Pancreas (tissue), 10 donors: ENCODE measurements at regions not wholly inside any gene's neighbourhood (a gene's known extent, or its start where the extent isn't known, plus 50 kb on each side); places are given as distances from the start of the nearest gene placed in this dataset.
"Not testable (repeated sequence)": the region's sequence is repeated elsewhere in the genome, so short reads cannot be mapped to it uniquely, and the experiment has no call there.

Experiments
- ATAC-seq, 4 donors: fragments of 200-7000 bp; cut with Tn5 transposase; one replicate each; pipeline versions ENCODE4 v1.8.0 to v1.9.1; 2020; ENCODE audit warnings: mild to moderate bottlenecking in 4 of 4, moderate library complexity in 4 of 4
- DNase-seq, 6 donors: peaks; one replicate each; pipeline ENCODE4 v3.0.0-alpha.2; 2020
- FAIRE-seq: peaks from 2 replicates; lab custom pipeline; 2012; peaks lifted over from hg19 to GRCh38; lab: Jason Lieb, UNC
- H3K27ac ChIP-seq, 4 donors: fragments of 200-600 bp; sonication (generic); 1 replicate in 3 of 4; 2 replicates in 1 of 4; pipeline versions ENCODE4 v1.5.0 to v1.8.0; 2020
- H3K27me3 ChIP-seq, 4 donors: fragments of 200-600 bp; one replicate each; pipeline ENCODE4 v1.8.0; 2021
- H3K36me3 ChIP-seq, 3 donors: fragments of 200-600 bp; sonication (generic) in 1 of 3; one replicate each; pipeline versions ENCODE4 v1.5.0 to v1.8.0; 2020 to 2021
- H3K4me1 ChIP-seq, 3 donors: fragments of 200-600 bp; one replicate each; pipeline ENCODE4 v1.8.0; 2021
- H3K4me3 ChIP-seq, 4 donors: fragments of 200-600 bp; sonication (generic) in 2 of 4; one replicate each; pipeline versions ENCODE4 v1.5.0 to v1.8.0; 2020 to 2021
- H3K9me3 ChIP-seq, 4 donors: fragments of 200-600 bp; one replicate each; pipeline ENCODE4 v1.8.0; 2021
- whole genome bisulfite sequencing, 2 donors: extraction: QIAGEN DNeasy Blood & Tissue Kit; methylation state at CpG; one replicate each; pipeline ENCODE4 v1.1.7; 2013; 5-methylcytosine and 5-hydroxymethylcytosine counted together
- intact Hi-C, 3 donors: fragments of 100-400 bp; cut with DNase I; formaldehyde crosslinking; loops; one replicate each; pipeline versions ENCODE4 v1.11.1 to v1.14.2; 2022
- TF ChIP-seq, protein P1 (sequence below), 4 donors: fragments of 200-600 bp; sonication (generic) in 3 of 4; IDR thresholded peaks; one replicate each; pipeline versions ENCODE4 v1.5.0 to v1.8.0; 2021; ENCODE audit warnings: antibody characterized with exemption in 4 of 4
- donor health status: healthy with polysubstance abuse.
- donor health status: DM: no; HTN: no; CAD: no; lungs with moderate emphysema.
- donor health status: DM: no; HTN: no; CAD: no.
- donor health status: control.
- donor health status: control.
- donor health status: Bipolar disorder and iron deficiency.
- donor health status: DM: yes; HTN: yes; CAD: no.
- donor health status: DM: no; HTN: no; CAD: no.
- donor health status: DM: no; HTN: no; CAD: no.
- donor health status: DM: yes; HTN: yes; CAD: no.

DNA sequence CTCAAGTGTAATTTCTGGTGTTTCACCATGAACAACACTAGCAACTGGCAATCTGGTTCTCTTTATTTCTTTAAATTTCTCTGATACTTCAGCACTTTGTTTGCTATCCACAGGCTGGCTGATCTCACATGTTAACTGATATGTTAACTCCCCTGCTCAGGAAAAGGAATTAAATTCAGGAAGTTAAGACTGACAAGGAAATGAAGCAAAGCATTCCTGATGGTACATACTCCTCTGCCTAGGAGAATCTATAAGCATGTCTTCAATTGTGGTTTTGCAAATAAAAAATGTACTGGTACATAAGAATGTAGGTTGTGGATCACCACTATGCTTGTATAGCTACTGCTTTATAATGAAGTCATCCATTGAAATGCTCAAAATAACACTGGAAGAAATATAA is 1119.2 kb upstream of the INTU start:
- DNase-seq (no peak), ATAC-seq (no peak), FAIRE-seq (no peak)
- TF ChIP-seq, protein P1, sequence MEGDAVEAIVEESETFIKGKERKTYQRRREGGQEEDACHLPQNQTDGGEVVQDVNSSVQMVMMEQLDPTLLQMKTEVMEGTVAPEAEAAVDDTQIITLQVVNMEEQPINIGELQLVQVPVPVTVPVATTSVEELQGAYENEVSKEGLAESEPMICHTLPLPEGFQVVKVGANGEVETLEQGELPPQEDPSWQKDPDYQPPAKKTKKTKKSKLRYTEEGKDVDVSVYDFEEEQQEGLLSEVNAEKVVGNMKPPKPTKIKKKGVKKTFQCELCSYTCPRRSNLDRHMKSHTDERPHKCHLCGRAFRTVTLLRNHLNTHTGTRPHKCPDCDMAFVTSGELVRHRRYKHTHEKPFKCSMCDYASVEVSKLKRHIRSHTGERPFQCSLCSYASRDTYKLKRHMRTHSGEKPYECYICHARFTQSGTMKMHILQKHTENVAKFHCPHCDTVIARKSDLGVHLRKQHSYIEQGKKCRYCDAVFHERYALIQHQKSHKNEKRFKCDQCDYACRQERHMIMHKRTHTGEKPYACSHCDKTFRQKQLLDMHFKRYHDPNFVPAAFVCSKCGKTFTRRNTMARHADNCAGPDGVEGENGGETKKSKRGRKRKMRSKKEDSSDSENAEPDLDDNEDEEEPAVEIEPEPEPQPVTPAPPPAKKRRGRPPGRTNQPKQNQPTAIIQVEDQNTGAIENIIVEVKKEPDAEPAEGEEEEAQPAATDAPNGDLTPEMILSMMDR (IDR thresholded peaks at IDR 0.05): no peak
- Histone ChIP-seq H3K9me3 (no peaks in the 10 kb centered on the region), H3K27ac (no peak overlapping the region), H3K27me3 (no peaks in the 10 kb centered on the region), H3K4me1 (no peaks in the 10 kb centered on the region), H3K4me3 (no peak overlapping the region), H3K36me3 (no peaks in the 10 kb centered on the region)
- intact Hi-C loops: no loop called here

DNA sequence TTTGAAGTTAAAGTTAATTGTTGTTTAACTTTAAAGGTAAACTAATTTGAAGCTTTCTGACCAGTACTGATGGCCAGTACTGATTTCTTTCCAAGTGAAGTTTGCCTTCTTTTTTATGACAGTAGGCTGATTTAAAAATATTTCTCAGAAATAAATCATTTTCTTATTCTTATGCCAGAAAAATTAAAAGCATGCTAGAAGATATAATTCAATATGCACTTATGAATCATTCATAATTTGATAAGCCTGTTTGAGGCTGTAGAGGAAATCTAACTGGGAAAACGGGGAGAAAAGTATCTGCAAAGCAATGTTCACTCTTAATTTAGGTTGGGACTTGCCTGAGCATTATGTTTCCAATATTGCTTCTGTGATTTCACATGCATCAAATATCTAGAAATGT is 1112.0 kb upstream of the INTU start:
- H3K4me1 ChIP-seq: no peaks in the 10 kb centered on the region
- intact Hi-C loops: no loop called here
- H3K36me3 ChIP-seq: no peaks in the 10 kb centered on the region
- no peaks in the 10 kb centered on the region for H3K9me3 ChIP-seq
- TF ChIP-seq, protein P1 (IDR thresholded peaks at IDR 0.05): no peak
- H3K4me3 ChIP-seq: no peak overlapping the region
- DNase-seq (no peak), ATAC-seq (no peak), FAIRE-seq (no peak)
- 28 to 31% methylated on average over 1 of the region's 1 CpG for WGBS, 2 donors
- no peak overlapping the region for H3K27ac ChIP-seq
- no peaks in the 10 kb centered on the region for H3K27me3 ChIP-seq

DNA sequence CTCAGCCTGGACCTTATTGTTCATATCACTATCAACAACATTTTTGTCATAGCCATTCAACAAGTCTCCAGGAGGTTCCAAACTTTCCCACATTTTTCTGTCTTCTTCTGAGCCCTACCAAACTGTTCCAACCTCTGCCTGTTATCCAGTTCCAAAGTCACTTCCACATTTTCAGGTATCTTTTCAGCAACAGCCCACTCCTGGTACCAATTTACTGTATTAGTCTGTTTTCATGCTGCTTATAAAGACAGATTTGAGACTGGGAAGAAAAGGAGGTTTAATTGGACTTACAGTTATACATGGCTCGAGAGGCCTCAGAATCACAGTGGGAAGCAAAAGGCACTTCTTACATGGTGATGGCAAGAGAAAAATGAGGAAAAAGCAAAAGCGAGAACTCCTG is 1107.4 kb upstream of the INTU start:
- H3K9me3 ChIP-seq, intact Hi-C loops, H3K4me1 ChIP-seq, H3K27ac ChIP-seq, H3K4me3 ChIP-seq, FAIRE-seq, ATAC-seq, H3K27me3 ChIP-seq, DNase-seq, H3K36me3 ChIP-seq: not testable (repeated sequence)
- 61 to 76% methylated on average over 2 of the region's 2 CpGs for WGBS, 2 donors

DNA sequence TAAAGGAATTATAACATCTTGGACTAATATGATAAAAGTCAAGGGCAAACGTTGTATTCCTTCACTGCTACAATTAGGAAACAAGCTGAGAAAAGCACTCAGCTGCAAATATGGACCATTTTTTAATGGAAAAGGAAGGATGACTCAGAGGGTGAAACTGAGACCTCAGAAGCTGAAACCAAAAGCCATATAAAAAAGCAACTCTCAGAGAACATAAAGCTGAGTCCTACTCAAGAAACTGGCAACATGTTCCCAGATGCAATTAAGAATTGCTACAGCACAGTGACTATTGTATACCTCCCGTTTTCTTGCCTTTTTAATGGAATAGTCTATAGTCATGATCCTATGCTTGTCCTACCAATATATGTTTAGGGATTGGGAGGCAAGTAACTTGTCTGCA is 1106.4 kb upstream of the INTU start:
- intact Hi-C loops: no loop called here
- FAIRE-seq: no peak

DNA sequence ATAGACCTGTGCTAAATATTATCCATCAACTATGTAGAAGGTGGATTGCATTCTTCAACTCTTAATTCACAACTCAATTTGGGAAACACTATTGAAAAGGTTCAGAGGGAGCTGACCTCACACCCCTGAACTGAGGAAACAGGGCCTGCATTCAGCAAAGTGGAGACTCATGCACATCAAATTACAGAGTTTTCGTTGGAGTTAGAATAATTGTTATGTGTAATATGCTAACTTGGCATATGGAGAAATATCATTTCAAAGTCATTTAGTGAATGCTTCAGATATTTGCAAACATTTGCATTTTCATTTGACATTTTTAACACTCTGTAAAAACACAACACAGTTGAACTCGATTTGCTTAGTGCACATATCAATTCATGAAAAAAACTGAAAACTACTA is 1102.8 kb upstream of the INTU start:
- intact Hi-C loops: no loop called here
- no peaks in the 10 kb centered on the region for H3K4me1 ChIP-seq
- H3K27ac ChIP-seq: no peak overlapping the region
- 63 to 74% methylated on average over 2 of the region's 2 CpGs for WGBS, 2 donors
- no peak for ATAC-seq
- no peaks in the 10 kb centered on the region for H3K27me3 ChIP-seq
- H3K4me3 ChIP-seq: no peak overlapping the region
- no peak for DNase-seq
- no peaks in the 10 kb centered on the region for H3K36me3 ChIP-seq
- H3K9me3 ChIP-seq: no peaks in the 10 kb centered on the region
- TF ChIP-seq, protein P1 (IDR thresholded peaks at IDR 0.05): no peak
- FAIRE-seq: no peak

More for the DNA sequence above, 1106.4 kb upstream of the INTU start:
- Histone ChIP-seq H3K4me3 (no peak overlapping the region), H3K27me3 (no peaks in the 10 kb centered on the region), H3K27ac (no peak overlapping the region), H3K9me3 (no peaks in the 10 kb centered on the region), H3K36me3 (no peaks in the 10 kb centered on the region), H3K4me1 (no peaks in the 10 kb centered on the region)
- WGBS, 2 donors: 33 to 35% methylated on average over 2 of the region's 2 CpGs
- DNase-seq (no peak), ATAC-seq (no peak)
- TF ChIP-seq, protein P1 (IDR thresholded peaks at IDR 0.05): no peak
